ENCODE measurements at regions not wholly inside any gene's neighbourhood (a gene's known extent, or its start where the extent isn't known, plus 50 kb on each side); places are given as distances from the start of the nearest gene placed in this dataset.

DNA sequence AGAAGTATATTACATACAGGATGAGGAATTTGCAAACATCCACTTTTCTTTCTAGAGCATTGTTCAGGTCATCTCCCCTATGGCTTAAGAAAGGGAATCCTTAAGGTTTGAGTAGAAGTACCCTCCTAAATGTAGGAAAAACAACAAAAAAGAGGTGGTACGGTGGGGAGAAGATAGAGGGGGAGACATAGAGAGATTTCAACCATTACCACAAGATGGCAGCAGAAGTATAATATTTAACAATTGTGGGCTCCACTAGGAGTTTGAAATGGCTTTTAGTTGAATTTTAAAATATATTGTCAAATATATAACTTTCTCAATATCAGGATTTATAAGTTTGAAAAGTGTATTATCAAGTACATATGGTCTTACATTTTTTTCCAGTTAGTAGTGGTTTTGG lies 72.7 kb upstream of the PRKG1 start:
- H3K27ac ChIP-seq = no peak overlapping the region
- intact Hi-C loops (cut with DNase I) = loop anchor here in 1 of 2 donors (5.0 kb wide), 1 partner anchor 46 kb away; no protein-coding TSS in a partner anchor
- WGBS, 3 donors = 2 to 4% (median 4%) methylated on average over 1 of the region's 1 CpG
- no peaks in the 10 kb centered on the region for H3K27me3 ChIP-seq (ENCODE audit: insufficient read depth in 3 of 3, low read length in 2 of 3)
- ATAC-seq (peak in 3 of 4 donors; percentile 49 to 84 (median 71)), DNase-seq (no peak)
- H3K4me3 ChIP-seq = no peak overlapping the region
- TF ChIP-seq, protein P1, sequence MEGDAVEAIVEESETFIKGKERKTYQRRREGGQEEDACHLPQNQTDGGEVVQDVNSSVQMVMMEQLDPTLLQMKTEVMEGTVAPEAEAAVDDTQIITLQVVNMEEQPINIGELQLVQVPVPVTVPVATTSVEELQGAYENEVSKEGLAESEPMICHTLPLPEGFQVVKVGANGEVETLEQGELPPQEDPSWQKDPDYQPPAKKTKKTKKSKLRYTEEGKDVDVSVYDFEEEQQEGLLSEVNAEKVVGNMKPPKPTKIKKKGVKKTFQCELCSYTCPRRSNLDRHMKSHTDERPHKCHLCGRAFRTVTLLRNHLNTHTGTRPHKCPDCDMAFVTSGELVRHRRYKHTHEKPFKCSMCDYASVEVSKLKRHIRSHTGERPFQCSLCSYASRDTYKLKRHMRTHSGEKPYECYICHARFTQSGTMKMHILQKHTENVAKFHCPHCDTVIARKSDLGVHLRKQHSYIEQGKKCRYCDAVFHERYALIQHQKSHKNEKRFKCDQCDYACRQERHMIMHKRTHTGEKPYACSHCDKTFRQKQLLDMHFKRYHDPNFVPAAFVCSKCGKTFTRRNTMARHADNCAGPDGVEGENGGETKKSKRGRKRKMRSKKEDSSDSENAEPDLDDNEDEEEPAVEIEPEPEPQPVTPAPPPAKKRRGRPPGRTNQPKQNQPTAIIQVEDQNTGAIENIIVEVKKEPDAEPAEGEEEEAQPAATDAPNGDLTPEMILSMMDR (IDR thresholded peaks at IDR 0.05) = peak; percentile 65
- H3K9me3 ChIP-seq = no peaks in the 10 kb centered on the region
- H3K4me1 ChIP-seq = peaks cover 71% of the 10 kb centered on the region
- H3K36me3 ChIP-seq (ENCODE audit: insufficient read depth in 1 of 2, low read depth in 1 of 2) = no peaks in the 10 kb centered on the region

DNA sequence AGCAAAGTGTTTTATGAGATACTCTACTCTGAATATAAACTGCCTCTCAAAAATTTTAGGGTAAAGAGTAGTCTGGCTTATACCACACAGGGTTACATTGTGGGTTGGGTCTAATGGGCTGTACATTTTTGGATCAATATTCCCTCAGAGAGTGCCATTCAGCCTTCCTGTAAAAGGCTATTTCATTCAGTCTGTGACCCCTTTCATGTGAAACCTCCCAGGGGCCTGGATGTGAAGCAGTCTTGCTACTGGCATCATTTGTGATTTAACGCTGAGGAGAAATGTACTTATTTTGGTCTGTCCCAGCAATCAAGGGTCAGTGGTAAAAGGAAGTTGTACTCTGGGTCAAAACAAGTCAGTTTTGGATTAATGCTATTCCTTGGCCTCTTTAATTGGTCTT lies 71.8 kb upstream of the PRKG1 start:
- intact Hi-C loops (cut with DNase I) = loop anchor here in 1 of 2 donors (5.0 kb wide), 1 partner anchor 45 kb away; no protein-coding TSS in a partner anchor
- Histone ChIP-seq H3K36me3 (ENCODE audit: insufficient read depth in 1 of 2, low read depth in 1 of 2) (no peaks in the 10 kb centered on the region), H3K4me3 (no peak overlapping the region), H3K27me3 (ENCODE audit: insufficient read depth in 3 of 3, low read length in 2 of 3) (no peaks in the 10 kb centered on the region), H3K9me3 (no peaks in the 10 kb centered on the region), H3K27ac (no peak overlapping the region), H3K4me1 (peaks cover 67% of the 10 kb centered on the region)
- TF ChIP-seq, protein P1 (IDR thresholded peaks at IDR 0.05) = no peak
- 65 to 75% (median 67%) methylated on average over 1 of the region's 1 CpG for WGBS, 3 donors
- ATAC-seq (no peak), DNase-seq (no peak)

DNA sequence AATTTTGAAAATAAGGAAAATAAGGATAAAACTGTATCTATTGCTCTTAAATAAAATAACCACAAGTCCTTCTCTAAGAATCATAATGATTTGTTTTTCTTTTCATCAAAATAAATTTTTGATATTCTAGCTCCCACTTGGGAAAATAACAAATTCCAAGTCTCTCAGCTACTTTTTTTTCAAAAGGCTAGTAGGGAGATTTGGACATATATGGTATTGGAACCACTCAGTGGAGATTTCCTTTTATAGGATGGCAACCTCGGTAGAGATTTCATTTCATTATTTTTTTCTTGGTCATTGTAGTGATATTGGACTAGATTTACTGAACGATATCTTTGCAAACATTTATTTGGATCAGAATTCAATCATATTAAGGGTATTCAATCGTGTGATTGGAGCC lies 69.5 kb upstream of the PRKG1 start:
- Histone ChIP-seq H3K27ac (no peak overlapping the region), H3K9me3 (no peaks in the 10 kb centered on the region), H3K36me3 (ENCODE audit: insufficient read depth in 1 of 2, low read depth in 1 of 2) (no peaks in the 10 kb centered on the region), H3K27me3 (ENCODE audit: insufficient read depth in 3 of 3, low read length in 2 of 3) (no peaks in the 10 kb centered on the region), H3K4me1 (peaks cover 57% of the 10 kb centered on the region), H3K4me3 (no peak overlapping the region)
- no peak for DNase-seq
- TF ChIP-seq, protein P1 (IDR thresholded peaks at IDR 0.05) = no peak
- ATAC-seq = no peak
- 60 to 72% (median 65%) methylated on average over 3 of the region's 3 CpGs for WGBS, 3 donors
- intact Hi-C loops (cut with DNase I) = loop anchor here in 1 of 2 donors (5.0 kb wide), 1 partner anchor 43 kb away; no protein-coding TSS in a partner anchor

DNA sequence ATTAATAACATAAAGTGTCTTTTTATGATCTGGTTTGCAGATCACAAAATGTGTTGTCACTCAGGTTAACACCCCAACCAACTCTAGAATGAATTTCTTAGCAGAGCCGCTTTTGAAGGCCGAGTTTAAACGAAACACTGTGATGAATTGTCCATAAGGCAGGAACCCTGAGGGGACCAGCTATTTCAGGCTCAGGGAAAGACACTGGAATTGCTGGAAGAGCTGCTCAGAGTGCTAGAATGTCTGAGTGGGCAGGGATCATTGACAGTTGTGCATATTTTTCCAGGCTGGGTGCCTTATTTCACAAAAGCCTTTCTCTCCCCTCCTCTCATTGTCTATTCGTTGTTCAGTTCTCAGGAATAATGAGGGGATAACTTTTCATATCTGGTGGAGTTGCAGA lies 68.7 kb upstream of the PRKG1 start:
- no peak overlapping the region for H3K27ac ChIP-seq
- peaks cover 55% of the 10 kb centered on the region for H3K4me1 ChIP-seq
- TF ChIP-seq, protein P1 (IDR thresholded peaks at IDR 0.05) = no peak
- no peak for DNase-seq
- peak in 3 of 4 donors; percentile 35 to 55 (median 45) for ATAC-seq
- no peaks in the 10 kb centered on the region for H3K9me3 ChIP-seq
- no peaks in the 10 kb centered on the region for H3K36me3 ChIP-seq (ENCODE audit: insufficient read depth in 1 of 2, low read depth in 1 of 2)
- H3K27me3 ChIP-seq (ENCODE audit: insufficient read depth in 3 of 3, low read length in 2 of 3) = no peaks in the 10 kb centered on the region
- intact Hi-C loops (cut with DNase I) = no loop called here
- no peak overlapping the region for H3K4me3 ChIP-seq
- WGBS, 3 donors = 40 to 56% (median 45%) methylated on average over 4 of the region's 4 CpGs

DNA sequence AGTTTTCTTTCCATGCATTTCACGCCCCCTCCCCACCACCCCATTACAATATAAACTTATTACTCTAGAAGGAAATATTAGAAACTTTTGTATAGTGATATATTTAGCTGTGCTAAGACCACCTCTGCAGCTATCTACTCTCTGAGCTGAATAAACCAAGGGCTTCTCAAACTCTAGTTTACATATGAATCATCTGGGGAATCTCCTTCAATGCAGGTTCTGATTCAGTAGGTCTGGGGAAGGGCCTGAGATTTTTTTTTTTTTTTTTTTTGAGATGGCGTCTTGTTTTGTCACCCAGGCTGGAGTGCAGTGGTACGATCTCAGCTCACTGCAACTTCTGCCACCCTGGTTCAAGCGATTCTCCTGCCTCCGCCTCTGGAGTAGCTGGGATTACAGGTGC lies 67.6 kb upstream of the PRKG1 start:
- Histone ChIP-seq H3K27me3 (ENCODE audit: insufficient read depth in 3 of 3, low read length in 2 of 3) (no peaks in the 10 kb centered on the region), H3K36me3 (ENCODE audit: insufficient read depth in 1 of 2, low read depth in 1 of 2) (no peaks in the 10 kb centered on the region), H3K27ac (no peak overlapping the region), H3K9me3 (no peaks in the 10 kb centered on the region), H3K4me3 (no peak overlapping the region), H3K4me1 (peaks cover 45% of the 10 kb centered on the region)
- no peak for DNase-seq
- intact Hi-C loops (cut with DNase I) = no loop called here
- TF ChIP-seq, protein P1 (IDR thresholded peaks at IDR 0.05) = no peak
- 91 to 92% (median 92%) methylated on average over 5 of the region's 5 CpGs for WGBS, 3 donors
- no peak for ATAC-seq
